ENCODE measurements at regions not wholly inside any gene's neighbourhood (a gene's known extent, or its start where the extent isn't known, plus 50 kb on each side); places are given as distances from the start of the nearest gene placed in this dataset.

- H3K9me3 Mint-ChIP-seq (ENCODE audit: low read depth): no peaks in the 10 kb centered on the region
- H3K4me1 Mint-ChIP-seq (ENCODE audit: low read depth): no peaks in the 10 kb centered on the region
- H3K36me3 Mint-ChIP-seq (ENCODE audit: low read depth): no peaks in the 10 kb centered on the region
- no peak for DNase-seq (ENCODE audit: low spot score)
- H3K4me3 Mint-ChIP-seq (ENCODE audit: unreplicated experiment): no peak overlapping the region
- TF ChIP-seq CTCF (IDR thresholded peaks at IDR 0.05): no peak
- H3K27me3 Mint-ChIP-seq (ENCODE audit: low read depth): no peaks in the 10 kb centered on the region
- H3K27ac Mint-ChIP-seq (ENCODE audit: unreplicated experiment): no peak overlapping the region
Measured at GRCh38 chr18:24947521-24948305, 404.3 kb downstream of the ZNF521 start.

- no peak overlapping the region for H3K4me3 Mint-ChIP-seq (ENCODE audit: unreplicated experiment)
- no peaks in the 10 kb centered on the region for H3K9me3 Mint-ChIP-seq (ENCODE audit: low read depth)
- TF ChIP-seq CTCF (IDR thresholded peaks at IDR 0.05): no peak
- H3K27me3 Mint-ChIP-seq (ENCODE audit: low read depth): no peaks in the 10 kb centered on the region
- H3K4me1 Mint-ChIP-seq (ENCODE audit: low read depth): no peaks in the 10 kb centered on the region
- DNase-seq (ENCODE audit: low spot score): no peak
- H3K27ac Mint-ChIP-seq (ENCODE audit: unreplicated experiment): no peak overlapping the region
- H3K36me3 Mint-ChIP-seq (ENCODE audit: low read depth): no peaks in the 10 kb centered on the region
Measured at GRCh38 chr18:24949908-24950307, 402.1 kb downstream of the ZNF521 start.

- H3K27me3 Mint-ChIP-seq (ENCODE audit: low read depth): no peaks in the 10 kb centered on the region
- no peaks in the 10 kb centered on the region for H3K36me3 Mint-ChIP-seq (ENCODE audit: low read depth)
- H3K27ac Mint-ChIP-seq (ENCODE audit: unreplicated experiment): no peak overlapping the region
Measured at GRCh38 chr18:24954341-24954740, 397.6 kb downstream of the ZNF521 start.

GRCh38 chr18:24958001-24958400, 394.0 kb downstream of the ZNF521 start:
- H3K9me3 Mint-ChIP-seq (ENCODE audit: low read depth): no peaks in the 10 kb centered on the region
- no peak overlapping the region for H3K4me3 Mint-ChIP-seq (ENCODE audit: unreplicated experiment)
- DNase-seq (ENCODE audit: low spot score): no peak
- H3K4me1 Mint-ChIP-seq (ENCODE audit: low read depth): no peaks in the 10 kb centered on the region
- H3K27ac Mint-ChIP-seq (ENCODE audit: unreplicated experiment): no peak overlapping the region
- peaks cover 1% of the 10 kb centered on the region for H3K36me3 Mint-ChIP-seq (ENCODE audit: low read depth)
- H3K27me3 Mint-ChIP-seq (ENCODE audit: low read depth): peaks cover 2% of the 10 kb centered on the region
- no peak for TF ChIP-seq CTCF (IDR thresholded peaks at IDR 0.05)

More at GRCh38 chr18:24954341-24954740, 397.6 kb downstream of the ZNF521 start:
- no peaks in the 10 kb centered on the region for H3K4me1 Mint-ChIP-seq (ENCODE audit: low read depth)
- no peak for TF ChIP-seq CTCF (IDR thresholded peaks at IDR 0.05)
- no peak overlapping the region for H3K4me3 Mint-ChIP-seq (ENCODE audit: unreplicated experiment)
- H3K9me3 Mint-ChIP-seq (ENCODE audit: low read depth): no peaks in the 10 kb centered on the region
- DNase-seq (ENCODE audit: low spot score): no peak

GRCh38 chr18:24959051-24959476, 392.9 kb downstream of the ZNF521 start:
- Mint-ChIP-seq H3K27ac (ENCODE audit: unreplicated experiment) (no peak overlapping the region), H3K4me3 (ENCODE audit: unreplicated experiment) (no peak overlapping the region), H3K36me3 (ENCODE audit: low read depth) (peaks cover 1% of the 10 kb centered on the region), H3K9me3 (ENCODE audit: low read depth) (no peaks in the 10 kb centered on the region), H3K27me3 (ENCODE audit: low read depth) (peaks cover 2% of the 10 kb centered on the region), H3K4me1 (ENCODE audit: low read depth) (no peaks in the 10 kb centered on the region)
- no peak for DNase-seq (ENCODE audit: low spot score)
- TF ChIP-seq CTCF (IDR thresholded peaks at IDR 0.05): no peak

Data from chondrocyte (in vitro differentiated cells).